Large intestine (tissue), 3 donors: ENCODE measurements at regions not wholly inside any gene's neighbourhood (a gene's known extent, or its start where the extent isn't known, plus 50 kb on each side); places are given as distances from the start of the nearest gene placed in this dataset.

Experiments
- DNase-seq, 2 donors: peaks; one replicate each; pipeline versions ENCODE4 v3.0.0 to v3.0.0-alpha.2; 2013
- H3K27ac ChIP-seq: one replicate; pipeline ENCODE4 v1.5.1; 2013; ENCODE audit warnings: low read length
- H3K27me3 ChIP-seq: 2 replicates; pipeline ENCODE4 v1.6.1; 2013; ENCODE audit warnings: low read length; ENCODE audit not compliant: control insufficient read depth, insufficient read depth
- H3K36me3 ChIP-seq: 2 replicates; pipeline ENCODE4 v1.6.1; 2013; ENCODE audit warnings: low read length; ENCODE audit not compliant: control insufficient read depth, insufficient read depth
- H3K4me1 ChIP-seq: one replicate; pipeline ENCODE4 v1.6.1; 2013; ENCODE audit warnings: low read length; ENCODE audit not compliant: control insufficient read depth, insufficient read depth
- H3K4me3 ChIP-seq: one replicate; pipeline ENCODE4 v1.5.1; 2013; ENCODE audit warnings: low read length
- H3K9me3 ChIP-seq: one replicate; pipeline ENCODE4 v1.6.1; 2013; ENCODE audit warnings: mild to moderate bottlenecking, low read depth, low read length, moderate library complexity; ENCODE audit not compliant: control insufficient read depth
- WGBS: methylation state at CpG from one replicate; pipeline ENCODE4 v1.1.5; 2013; ENCODE audit warnings: low lambda C conversion rate; ENCODE audit not compliant: insufficient coverage; 5-methylcytosine and 5-hydroxymethylcytosine counted together

DNA sequence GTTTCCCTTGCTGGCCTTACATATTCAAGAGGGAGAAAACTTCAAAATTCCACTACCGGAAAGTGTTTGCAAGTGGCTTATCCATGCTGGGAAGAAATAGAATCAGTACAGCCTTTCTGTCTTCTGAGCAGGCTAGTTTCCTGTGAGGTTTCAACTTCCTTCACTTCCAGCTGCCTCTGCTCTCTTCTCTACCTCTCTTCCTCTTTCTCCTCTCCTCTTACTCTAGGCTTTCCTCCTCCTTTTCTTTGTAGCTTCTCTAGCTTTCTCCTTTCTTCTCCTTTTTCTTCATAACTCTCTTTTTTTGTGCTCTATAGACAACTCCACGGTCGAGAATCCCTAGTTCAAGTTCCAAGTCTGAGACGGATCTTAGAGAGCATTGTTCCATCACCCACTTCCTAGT, 421.8 kb downstream of the ETS1 start:
- no peaks in the 10 kb centered on the region for H3K9me3 ChIP-seq
- no peak overlapping the region for H3K27ac ChIP-seq
- DNase-seq = no peak
- no peaks in the 10 kb centered on the region for H3K36me3 ChIP-seq
- no peak overlapping the region for H3K4me3 ChIP-seq
- WGBS = no CpG with 5 or more reads among the region's 4 CpGs
- no peaks in the 10 kb centered on the region for H3K4me1 ChIP-seq
- H3K27me3 ChIP-seq = no peaks in the 10 kb centered on the region

DNA sequence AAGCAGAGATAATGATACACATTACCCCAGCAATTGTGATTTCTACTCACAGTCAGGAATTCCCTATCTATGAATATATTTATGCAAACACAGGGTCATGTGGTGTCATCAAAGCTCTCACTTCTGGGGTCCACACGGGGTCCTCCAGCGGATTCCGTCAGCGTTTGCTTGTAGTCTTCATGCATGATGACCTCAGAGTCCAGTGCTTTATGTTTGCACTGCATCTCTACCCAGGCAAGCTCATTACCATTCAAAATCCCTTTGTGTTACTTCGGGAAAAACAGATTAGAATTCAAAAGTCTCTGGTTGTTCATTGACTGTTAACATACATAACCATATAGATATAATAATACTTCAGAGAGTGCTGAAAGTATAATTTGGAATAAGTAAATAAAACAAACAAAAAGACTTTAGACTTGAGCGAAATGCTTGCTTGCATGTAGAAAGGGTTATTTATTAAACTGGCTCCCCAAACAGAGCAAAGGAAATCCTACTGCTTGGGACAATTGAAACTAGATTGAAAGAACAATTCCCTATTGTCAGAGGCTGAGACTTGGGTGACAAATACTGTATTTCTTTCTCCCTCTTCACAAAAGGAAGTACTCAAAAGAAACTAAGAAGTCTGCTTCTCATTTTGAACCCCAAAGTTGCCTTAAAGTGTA, 423.1 kb downstream of the ETS1 start:
- no peaks in the 10 kb centered on the region for H3K4me1 ChIP-seq
- H3K36me3 ChIP-seq = no peaks in the 10 kb centered on the region
- H3K9me3 ChIP-seq = no peaks in the 10 kb centered on the region
- no peak overlapping the region for H3K27ac ChIP-seq
- DNase-seq = peak in 1 of 2 donors; percentile 28
- no peaks in the 10 kb centered on the region for H3K27me3 ChIP-seq
- H3K4me3 ChIP-seq = no peak overlapping the region
- WGBS = no CpG with 5 or more reads among the region's 6 CpGs

DNA sequence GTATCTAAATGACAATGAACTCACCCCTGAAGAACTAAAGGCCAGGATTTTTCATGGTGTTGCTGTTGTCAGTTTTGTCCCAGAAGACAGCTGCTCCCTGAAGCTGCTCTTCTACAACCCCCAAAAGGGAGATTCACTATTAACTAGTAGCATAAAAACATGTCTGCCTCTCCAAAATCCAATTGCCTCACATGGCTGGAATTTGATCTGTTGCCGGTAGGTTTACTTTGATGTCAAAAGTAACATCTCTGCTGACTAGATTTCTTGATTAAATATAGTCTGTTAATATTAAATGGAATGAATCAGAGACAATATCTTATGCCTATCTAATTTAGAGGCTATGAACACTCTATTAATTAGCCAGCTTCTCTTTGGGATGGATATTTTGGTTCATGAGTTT, 425.4 kb downstream of the ETS1 start:
- Histone ChIP-seq H3K36me3 (no peaks in the 10 kb centered on the region), H3K27ac (no peak overlapping the region), H3K4me3 (no peak overlapping the region), H3K4me1 (no peaks in the 10 kb centered on the region), H3K27me3 (no peaks in the 10 kb centered on the region), H3K9me3 (no peaks in the 10 kb centered on the region)
- DNase-seq = no peak
- WGBS = no CpG with 5 or more reads among the region's 1 CpG

DNA sequence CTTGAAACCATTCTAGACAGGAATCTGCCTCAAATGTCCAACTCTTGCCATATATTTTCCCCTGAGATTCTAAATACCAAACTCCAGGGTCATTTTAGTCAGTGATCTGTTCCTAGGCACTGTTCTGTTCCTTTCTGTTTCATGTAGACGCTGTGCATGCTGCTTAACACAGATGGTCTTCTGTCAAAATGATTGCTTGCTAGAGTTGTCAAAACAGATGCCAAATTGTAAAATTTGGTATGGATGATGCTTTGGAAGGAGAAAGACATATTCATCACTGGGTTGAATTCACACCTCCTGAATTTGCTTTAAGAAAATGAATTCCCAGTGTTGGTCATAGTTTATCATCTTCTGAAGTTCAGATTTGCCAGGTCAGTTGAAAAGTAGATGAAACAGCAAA, 425.9 kb downstream of the ETS1 start:
- no peaks in the 10 kb centered on the region for H3K4me1 ChIP-seq
- WGBS = no CpG with 5 or more reads among the region's 1 CpG
- H3K9me3 ChIP-seq = no peaks in the 10 kb centered on the region
- H3K27ac ChIP-seq = no peak overlapping the region
- DNase-seq = no peak
- H3K4me3 ChIP-seq = no peak overlapping the region
- no peaks in the 10 kb centered on the region for H3K27me3 ChIP-seq
- H3K36me3 ChIP-seq = no peaks in the 10 kb centered on the region

DNA sequence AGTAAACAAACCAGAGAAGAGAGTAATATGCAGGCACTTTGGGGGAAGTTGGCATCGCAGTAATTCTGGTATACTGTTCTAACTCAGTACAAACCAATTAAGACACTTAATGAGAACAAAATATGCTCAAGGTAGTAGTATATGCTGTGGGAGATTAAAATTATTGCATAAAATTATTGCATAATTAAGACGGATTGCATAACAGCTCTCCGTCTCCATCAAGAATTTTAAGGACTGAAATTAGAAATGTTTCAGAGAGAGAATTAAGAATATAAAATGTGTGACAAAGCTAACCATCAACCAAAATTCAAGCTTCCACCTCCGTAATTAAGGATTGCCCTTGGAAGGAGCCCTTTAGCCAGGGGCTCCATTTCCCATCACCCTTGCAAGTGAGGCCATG, 428.5 kb downstream of the ETS1 start:
- DNase-seq = no peak
- H3K4me3 ChIP-seq = no peak overlapping the region
- peaks cover 2% of the 10 kb centered on the region for H3K27me3 ChIP-seq
- H3K36me3 ChIP-seq = no peaks in the 10 kb centered on the region
- no CpG with 5 or more reads among the region's 4 CpGs for WGBS
- H3K27ac ChIP-seq = no peak overlapping the region
- no peaks in the 10 kb centered on the region for H3K4me1 ChIP-seq
- H3K9me3 ChIP-seq = no peaks in the 10 kb centered on the region

DNA sequence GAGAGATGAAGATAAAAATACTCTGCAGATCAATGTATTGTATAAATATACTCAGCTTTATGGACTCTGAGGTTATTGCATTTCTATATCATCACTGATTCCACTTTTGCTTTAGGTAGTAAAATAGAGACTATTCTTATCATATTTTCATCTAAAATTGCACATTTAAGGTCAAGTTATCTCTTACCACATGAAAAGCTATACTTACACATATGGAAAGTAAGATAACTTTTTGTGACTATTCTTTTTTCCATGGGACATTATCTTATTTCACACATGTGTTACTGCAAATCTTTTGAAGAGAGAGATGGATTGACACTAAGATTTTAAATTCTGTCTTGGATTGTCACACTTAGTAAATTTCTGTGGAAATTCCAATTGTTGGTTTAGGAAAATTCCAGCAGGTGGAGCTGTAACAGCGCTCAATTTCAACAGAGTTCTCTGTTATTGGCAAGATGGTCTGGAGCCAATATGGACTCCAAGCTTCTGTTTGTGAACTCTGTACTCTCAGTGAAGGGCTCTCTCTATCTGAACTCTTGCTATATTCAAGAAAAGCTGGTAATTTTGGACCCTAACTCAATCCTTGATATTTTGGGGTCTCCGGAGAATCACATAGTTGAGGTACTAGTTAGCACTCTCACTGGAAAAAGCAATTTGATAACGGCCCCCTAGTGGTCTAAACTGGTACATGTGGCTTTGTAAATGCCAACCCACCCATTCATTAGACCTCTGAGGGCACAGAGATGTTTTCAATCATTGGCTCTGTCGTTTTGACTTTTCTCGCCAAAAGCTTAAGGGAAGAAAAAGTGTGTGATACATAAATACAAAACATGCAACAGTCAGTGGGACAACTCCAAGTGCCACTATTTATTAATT, 429.7 kb downstream of the ETS1 start:
- H3K4me3 ChIP-seq = no peak overlapping the region
- H3K36me3 ChIP-seq = no peaks in the 10 kb centered on the region
- WGBS = 80% methylated on average over 1 of the region's 5 CpGs
- peaks cover 2% of the 10 kb centered on the region for H3K27me3 ChIP-seq
- DNase-seq = peak; percentile 48 to 71
- no peaks in the 10 kb centered on the region for H3K9me3 ChIP-seq
- no peaks in the 10 kb centered on the region for H3K4me1 ChIP-seq
- H3K27ac ChIP-seq = no peak overlapping the region

DNA sequence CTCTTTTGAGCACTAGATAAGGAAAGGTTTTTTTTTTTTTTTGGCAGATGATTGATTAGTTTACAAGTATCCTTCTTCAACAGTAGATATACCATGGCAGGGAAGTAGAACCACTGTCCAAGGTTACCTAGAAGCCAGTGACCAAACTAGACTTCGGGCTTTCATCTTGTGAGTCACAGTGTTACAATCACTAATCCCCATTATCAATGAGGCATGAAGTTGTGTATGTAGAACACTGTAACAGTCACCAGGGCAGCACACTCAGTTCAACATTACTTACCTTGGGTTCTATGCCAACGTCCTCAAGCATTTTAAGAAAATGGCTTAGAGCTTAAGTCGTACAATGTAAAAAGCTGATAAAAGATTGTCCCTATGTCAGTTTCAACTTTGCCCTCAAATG, 430.9 kb downstream of the ETS1 start:
- no peak overlapping the region for H3K27ac ChIP-seq
- H3K4me1 ChIP-seq = no peaks in the 10 kb centered on the region
- no peaks in the 10 kb centered on the region for H3K9me3 ChIP-seq
- DNase-seq = no peak
- no peak overlapping the region for H3K4me3 ChIP-seq
- no peaks in the 10 kb centered on the region for H3K36me3 ChIP-seq
- WGBS = no CpG with 5 or more reads among the region's 3 CpGs
- peaks cover 2% of the 10 kb centered on the region for H3K27me3 ChIP-seq

DNA sequence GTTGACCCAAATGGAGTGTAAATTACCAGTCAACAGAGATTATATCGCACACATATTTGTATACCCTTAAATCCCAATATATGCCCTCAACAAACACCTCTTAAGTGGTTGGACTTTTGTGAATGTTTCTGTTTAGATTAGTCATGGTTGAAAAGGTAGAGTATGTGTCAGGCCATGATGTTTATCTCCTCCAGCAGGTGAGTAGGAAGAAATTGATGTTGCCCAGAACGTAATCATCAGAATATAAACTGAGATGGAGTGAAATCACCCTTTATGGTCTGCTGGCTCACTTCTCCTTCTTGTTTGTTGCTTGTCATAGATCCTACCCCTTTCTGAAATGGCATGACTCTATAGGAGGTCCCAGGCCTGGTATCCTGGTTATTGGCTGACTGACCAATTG, 431.8 kb downstream of the ETS1 start:
- DNase-seq = no peak
- Histone ChIP-seq H3K27ac (no peak overlapping the region), H3K27me3 (peaks cover 4% of the 10 kb centered on the region), H3K4me3 (no peak overlapping the region), H3K9me3 (no peaks in the 10 kb centered on the region), H3K36me3 (no peaks in the 10 kb centered on the region), H3K4me1 (no peaks in the 10 kb centered on the region)
- 60% methylated on average over 1 of the region's 2 CpGs for WGBS

DNA sequence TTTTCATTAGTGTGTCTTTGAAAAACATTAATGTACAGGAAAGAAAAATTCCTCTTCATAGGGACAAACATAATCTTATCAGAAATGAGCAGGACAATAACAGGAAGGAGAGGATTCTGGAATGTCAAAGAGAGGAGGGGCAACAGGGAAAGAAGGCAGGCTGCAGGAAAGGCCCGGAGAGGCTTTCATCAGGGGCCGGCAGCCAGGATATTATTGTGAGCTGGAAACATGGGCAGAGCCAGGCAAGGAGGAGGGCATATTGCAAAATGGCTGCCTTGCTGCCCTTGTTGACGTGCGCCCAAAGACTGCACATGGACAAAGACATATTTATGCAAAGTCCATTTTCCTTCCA, 433.7 kb downstream of the ETS1 start:
- Histone ChIP-seq H3K4me1 (no peaks in the 10 kb centered on the region), H3K4me3 (no peak overlapping the region), H3K27me3 (peaks cover 7% of the 10 kb centered on the region), H3K27ac (no peak overlapping the region), H3K36me3 (no peaks in the 10 kb centered on the region), H3K9me3 (no peaks in the 10 kb centered on the region)
- WGBS = no CpG with 5 or more reads among the region's 4 CpGs
- DNase-seq = no peak

DNA sequence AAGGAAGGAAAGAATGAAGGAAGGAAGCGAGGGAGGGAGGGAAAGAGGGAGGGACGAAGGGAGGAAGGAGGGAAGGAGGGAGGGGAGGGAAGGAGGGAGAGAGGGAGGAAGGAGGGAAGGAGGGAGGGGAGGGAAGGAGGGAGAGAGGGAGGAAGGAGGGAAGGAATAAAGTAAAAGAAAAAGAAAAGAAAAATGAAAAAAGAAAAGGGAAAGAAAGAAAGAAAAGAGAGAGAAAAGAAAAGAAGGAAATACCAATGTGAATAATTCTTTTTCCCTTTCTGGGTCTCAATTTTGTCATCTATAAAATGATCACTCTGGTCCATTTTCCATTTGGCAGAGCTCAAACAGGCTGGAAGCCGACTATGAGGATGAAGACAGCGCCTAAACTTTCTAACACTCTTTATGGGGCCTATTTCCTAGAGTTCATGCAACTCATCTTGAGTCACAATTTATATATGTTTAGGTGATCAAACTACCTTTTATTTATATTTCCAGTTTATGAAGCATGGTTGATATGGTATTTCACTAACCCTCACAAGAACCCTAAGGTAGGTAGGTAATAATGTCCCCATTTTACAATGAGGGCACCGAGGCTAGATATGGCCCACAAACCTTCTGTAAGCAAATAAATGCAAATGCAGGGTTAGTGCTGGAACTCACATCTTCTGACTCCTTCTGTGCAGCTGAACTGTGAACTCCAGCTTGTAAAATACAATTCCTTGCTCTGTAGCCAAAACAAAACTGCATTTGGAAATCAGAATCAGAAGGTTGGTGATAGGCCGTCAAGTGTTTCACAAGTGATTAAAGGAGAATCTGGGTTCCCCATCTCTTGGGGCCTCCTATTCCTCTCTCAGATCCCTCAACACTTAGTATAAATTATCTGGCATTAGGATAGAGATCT, 434.3 kb downstream of the ETS1 start:
- H3K36me3 ChIP-seq = no peaks in the 10 kb centered on the region
- H3K4me3 ChIP-seq = no peak overlapping the region
- H3K4me1 ChIP-seq = no peaks in the 10 kb centered on the region
- H3K27me3 ChIP-seq = peaks cover 10% of the 10 kb centered on the region
- WGBS = 82% methylated on average over 2 of the region's 6 CpGs
- no peaks in the 10 kb centered on the region for H3K9me3 ChIP-seq
- H3K27ac ChIP-seq = no peak overlapping the region
- no peak for DNase-seq
